Keratinocyte (primary cell): ENCODE measurements at regions not wholly inside any gene's neighbourhood (a gene's known extent, or its start where the extent isn't known, plus 50 kb on each side); places are given as distances from the start of the nearest gene placed in this dataset.

Experiments
- DNase-seq: peaks from one replicate; pipeline ENCODE4 v3.0.0-alpha.2; 2011; ENCODE audit warnings: low read depth, missing footprints, low spot score
- FAIRE-seq: peaks from 2 replicates; lab custom pipeline; 2011; peaks lifted over from hg19 to GRCh38; lab: Jason Lieb, UNC
- H2AFZ ChIP-seq: 2 replicates; pipeline ENCODE4 v1.6.0; 2012; ENCODE audit warnings: low read length, control low read depth, inconsistent platforms; ENCODE audit not compliant: control insufficient read depth
- H3K27ac ChIP-seq: 2 replicates; pipeline ENCODE4 v1.5.1; 2011; ENCODE audit warnings: low read length; ENCODE audit not compliant: control insufficient read depth, insufficient read depth
- H3K27me3 ChIP-seq: 3 replicates; pipeline ENCODE4 v1.6.0; 2011; ENCODE audit warnings: low read length; ENCODE audit not compliant: control insufficient read depth, insufficient read depth; ENCODE audit errors: extremely low read depth
- H3K36me3 ChIP-seq, 2 experiments: 2 replicates in 1 of 2; 3 replicates in 1 of 2; pipeline ENCODE4 v1.5.1; 2011; ENCODE audit warnings: low read length in 2 of 2, mild to moderate bottlenecking in 1 of 2; ENCODE audit not compliant: control insufficient read depth in 2 of 2, insufficient read depth in 2 of 2; ENCODE audit errors: extremely low read depth in 1 of 2
- H3K4me1 ChIP-seq: 3 replicates; pipeline ENCODE4 v1.5.1; 2011; ENCODE audit warnings: low read length; ENCODE audit not compliant: control insufficient read depth, insufficient read depth; ENCODE audit errors: extremely low read depth
- H3K4me2 ChIP-seq: 3 replicates; pipeline ENCODE4 v1.6.0; 2011; ENCODE audit warnings: low read depth, low read length; ENCODE audit not compliant: control insufficient read depth, insufficient read depth; ENCODE audit errors: extremely low read depth
- H3K4me3 ChIP-seq, 3 experiments: fragments of 200-600 bp in 1 of 3; sonication (generic) in 1 of 3; 2 replicates in 2 of 3; 3 replicates in 1 of 3; pipeline ENCODE4 v1.5.1; 2011 to 2016; ENCODE audit warnings: low read length in 3 of 3, mild to moderate bottlenecking in 3 of 3, control low read depth in 2 of 3, inconsistent platforms in 1 of 3, low read depth in 1 of 3, mixed read lengths in 1 of 3, mixed run types in 1 of 3, moderate library complexity in 1 of 3; ENCODE audit not compliant: control insufficient read depth in 2 of 3, insufficient read depth in 2 of 3; ENCODE audit errors: extremely low read depth in 1 of 3
- H3K79me2 ChIP-seq: 2 replicates; pipeline ENCODE4 v1.6.0; 2012; ENCODE audit warnings: low read length; ENCODE audit not compliant: control insufficient read depth, insufficient read depth
- H3K9ac ChIP-seq: 3 replicates; pipeline ENCODE4 v1.6.0; 2011; ENCODE audit warnings: low read length; ENCODE audit not compliant: control insufficient read depth, insufficient read depth; ENCODE audit errors: extremely low read depth
- H3K9me1 ChIP-seq: 3 replicates; pipeline ENCODE4 v1.6.0; 2011; ENCODE audit warnings: low read length; ENCODE audit not compliant: control insufficient read depth, insufficient read depth; ENCODE audit errors: extremely low read depth
- H3K9me3 ChIP-seq: 2 replicates; pipeline ENCODE4 v1.5.1; 2012; ENCODE audit warnings: low read depth, low read length; ENCODE audit not compliant: control insufficient read depth
- H4K20me1 ChIP-seq: 3 replicates; pipeline ENCODE4 v1.6.0; 2011; ENCODE audit warnings: low read length; ENCODE audit not compliant: control insufficient read depth, insufficient read depth; ENCODE audit errors: extremely low read depth
- EZH2 ChIP-seq: IDR thresholded peaks from one replicate; pipeline ENCODE4 v1.6.1; 2012; ENCODE audit warnings: inconsistent platforms, mild to moderate bottlenecking, low read length, moderate library complexity
- dilution Hi-C: fragments of 300-500 bp; cut with MboI; formaldehyde crosslinking; loops from one replicate; pipeline ENCODE4 v1.7.0; 2020; ENCODE audit warnings: low sequenced_read_pairs; ENCODE audit not compliant: extremely low pct_ligation_motif_present
- TF ChIP-seq, protein P1 (sequence below), 3 experiments: IDR thresholded peaks in 1 of 3; conservative IDR thresholded peaks in 1 of 3; optimal IDR thresholded peaks in 1 of 3; 2 replicates in 2 of 3; 3 replicates in 1 of 3; pipeline versions ENCODE3 to v1.5.1; 2011; ENCODE audit warnings: low read length in 3 of 3, mild to moderate bottlenecking in 3 of 3, moderate library complexity in 2 of 3, control low read depth in 1 of 3, inconsistent platforms in 1 of 3; ENCODE audit not compliant: insufficient read depth in 2 of 3; ENCODE audit errors: extremely low read depth in 1 of 3

DNA sequence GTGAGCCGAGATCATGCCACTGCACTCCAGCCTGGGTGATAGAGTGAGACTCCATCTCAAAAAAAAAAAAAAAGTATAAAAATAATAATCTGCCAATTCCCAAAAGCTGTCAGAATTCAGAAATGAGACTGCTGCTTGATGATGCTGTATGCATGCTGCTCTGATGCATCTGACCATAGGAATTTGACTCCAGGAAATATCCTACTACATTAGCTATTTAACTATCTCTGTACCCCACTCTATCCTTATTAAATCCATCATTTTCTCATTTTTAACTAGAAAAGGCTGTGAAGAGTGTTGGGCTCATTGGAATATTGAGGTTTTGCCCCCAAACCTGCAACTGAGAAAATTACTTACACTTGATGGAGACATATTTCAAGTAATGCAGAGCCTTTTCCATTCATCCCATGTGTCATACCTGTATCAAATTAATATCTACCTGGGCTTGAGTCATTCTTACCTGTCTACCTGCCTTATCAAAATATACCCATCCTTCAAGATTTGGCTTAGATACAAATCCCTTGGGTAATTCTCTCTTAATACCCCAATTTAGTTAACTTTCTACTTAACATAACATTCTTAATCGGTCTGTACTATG lies 135.2 kb upstream of the PREP start:
- H3K9me3 ChIP-seq = no peaks in the 10 kb centered on the region
- no peak overlapping the region for H3K4me3 ChIP-seq
- peaks cover 22% of the 10 kb centered on the region for H3K4me1 ChIP-seq
- H3K27ac ChIP-seq = peak overlapping the region; percentile 90
- dilution Hi-C loops = no loop called here
- no peak for DNase-seq
- H2AFZ ChIP-seq = no peak overlapping the region
- H4K20me1 ChIP-seq = no peaks in the 10 kb centered on the region
- no peak for TF ChIP-seq EZH2
- TF ChIP-seq, protein P1, sequence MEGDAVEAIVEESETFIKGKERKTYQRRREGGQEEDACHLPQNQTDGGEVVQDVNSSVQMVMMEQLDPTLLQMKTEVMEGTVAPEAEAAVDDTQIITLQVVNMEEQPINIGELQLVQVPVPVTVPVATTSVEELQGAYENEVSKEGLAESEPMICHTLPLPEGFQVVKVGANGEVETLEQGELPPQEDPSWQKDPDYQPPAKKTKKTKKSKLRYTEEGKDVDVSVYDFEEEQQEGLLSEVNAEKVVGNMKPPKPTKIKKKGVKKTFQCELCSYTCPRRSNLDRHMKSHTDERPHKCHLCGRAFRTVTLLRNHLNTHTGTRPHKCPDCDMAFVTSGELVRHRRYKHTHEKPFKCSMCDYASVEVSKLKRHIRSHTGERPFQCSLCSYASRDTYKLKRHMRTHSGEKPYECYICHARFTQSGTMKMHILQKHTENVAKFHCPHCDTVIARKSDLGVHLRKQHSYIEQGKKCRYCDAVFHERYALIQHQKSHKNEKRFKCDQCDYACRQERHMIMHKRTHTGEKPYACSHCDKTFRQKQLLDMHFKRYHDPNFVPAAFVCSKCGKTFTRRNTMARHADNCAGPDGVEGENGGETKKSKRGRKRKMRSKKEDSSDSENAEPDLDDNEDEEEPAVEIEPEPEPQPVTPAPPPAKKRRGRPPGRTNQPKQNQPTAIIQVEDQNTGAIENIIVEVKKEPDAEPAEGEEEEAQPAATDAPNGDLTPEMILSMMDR (optimal IDR thresholded peaks at IDR 0.05 in 1 of 3, IDR thresholded peaks at IDR 0.05 in 1 of 3, conservative IDR thresholded peaks at IDR 0.05 in 1 of 3; ENCODE audit: extremely low read depth in 1 of 3, insufficient read depth in 2 of 3, low read length in 3 of 3) = no peak
- FAIRE-seq = no peak
- no peaks in the 10 kb centered on the region for H3K36me3 ChIP-seq
- no peaks in the 10 kb centered on the region for H3K9me1 ChIP-seq
- H3K9ac ChIP-seq = no peak overlapping the region
- H3K4me2 ChIP-seq = no peak overlapping the region
- no peaks in the 10 kb centered on the region for H3K27me3 ChIP-seq
- no peaks in the 10 kb centered on the region for H3K79me2 ChIP-seq

DNA sequence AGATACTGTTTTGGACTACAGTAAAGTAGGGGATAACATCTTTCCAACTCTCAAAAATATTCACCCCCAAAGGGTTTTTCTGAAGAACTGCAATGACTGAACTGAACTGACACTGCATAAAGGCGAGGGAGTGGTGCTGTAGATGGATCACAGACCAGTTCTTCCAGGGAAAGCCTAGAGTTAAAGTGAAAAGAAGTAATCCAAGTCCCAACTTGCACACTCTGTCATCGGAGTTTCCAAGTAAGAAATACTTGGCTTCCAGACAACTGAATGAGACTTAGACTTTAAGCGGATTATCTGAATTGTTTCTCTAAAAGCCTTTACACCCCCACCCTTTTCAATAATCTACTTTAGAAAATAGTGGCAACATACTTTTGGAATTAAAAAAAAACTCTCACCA lies 134.1 kb upstream of the PREP start:
- no peaks in the 10 kb centered on the region for H3K36me3 ChIP-seq
- FAIRE-seq (peak; percentile 100), DNase-seq (no peak)
- peak overlapping the region; percentile 69 for H3K4me2 ChIP-seq
- no peaks in the 10 kb centered on the region for H3K27me3 ChIP-seq
- no peaks in the 10 kb centered on the region for H3K9me3 ChIP-seq
- H3K4me3 ChIP-seq = no peak overlapping the region
- H4K20me1 ChIP-seq = no peaks in the 10 kb centered on the region
- peak overlapping the region; percentile 90 for H3K27ac ChIP-seq
- no peaks in the 10 kb centered on the region for H3K79me2 ChIP-seq
- H3K9me1 ChIP-seq = no peaks in the 10 kb centered on the region
- dilution Hi-C loops = no loop called here
- H2AFZ ChIP-seq = peak overlapping the region; percentile 59
- peak overlapping the region; percentile 63 for H3K9ac ChIP-seq
- H3K4me1 ChIP-seq = peaks cover 22% of the 10 kb centered on the region
- TF ChIP-seq, protein P1 (optimal IDR thresholded peaks at IDR 0.05 in 1 of 3, IDR thresholded peaks at IDR 0.05 in 1 of 3, conservative IDR thresholded peaks at IDR 0.05 in 1 of 3; ENCODE audit: extremely low read depth in 1 of 3, insufficient read depth in 2 of 3, low read length in 3 of 3) = peak in 1 of 3 experiments; percentile 14
- no peak for TF ChIP-seq EZH2
